HepG2 (cell line): ENCODE measurements at regions not wholly inside any gene's neighbourhood (a gene's known extent, or its start where the extent isn't known, plus 50 kb on each side); places are given as distances from the start of the nearest gene placed in this dataset.

Source experiments
- FOXK2 ChIP-seq: fragments of 450-650 bp; IDR thresholded peaks from 2 replicates; pipeline ENCODE4 v1.6.1; 2016
- JUND ChIP-seq: sonication (generic); formaldehyde crosslinking; IDR thresholded peaks from 2 replicates; pipeline ENCODE4 v1.8.0; 2022; ENCODE audit warnings: mild to moderate bottlenecking, missing genetic modification reagents
- NFYC ChIP-seq: IDR thresholded peaks from 2 replicates; pipeline ENCODE4 v1.6.1; 2016; ENCODE audit warnings: missing genetic modification reagents, missing compliant biosample characterization
- SOX13 ChIP-seq, 3 experiments: fragments of 450-650 bp in 1 of 3; sonication (generic) in 1 of 3; formaldehyde crosslinking in 1 of 3; IDR thresholded peaks in 2 of 3; conservative IDR thresholded peaks in 1 of 3; 2 replicates each; pipeline versions ENCODE4 v1.5.0 to v1.6.1; 2016 to 2020; ENCODE audit warnings: antibody characterized with exemption in 1 of 3, mild to moderate bottlenecking in 1 of 3, missing compliant biosample characterization in 1 of 3, missing genetic modification reagents in 1 of 3, moderate library complexity in 1 of 3
- TGIF2 ChIP-seq: IDR thresholded peaks from 2 replicates; pipeline ENCODE4 v1.6.1; 2016; ENCODE audit warnings: control low read depth, missing compliant biosample characterization
- ZNF124 ChIP-seq: sonication (generic); formaldehyde crosslinking; IDR thresholded peaks from 2 replicates; pipeline ENCODE4 v1.4.0; 2020; ENCODE audit warnings: missing genetic modification reagents
- ZNF138 ChIP-seq: sonication (generic); formaldehyde crosslinking; IDR thresholded peaks from 2 replicates; pipeline ENCODE4 v1.5.0; 2020; ENCODE audit warnings: mild to moderate bottlenecking, low read depth, missing genetic modification reagents
- ZNF17 ChIP-seq: sonication (generic); formaldehyde crosslinking; IDR thresholded peaks from 2 replicates; pipeline ENCODE4 v1.5.0; 2020; ENCODE audit warnings: mild to moderate bottlenecking, missing genetic modification reagents
- ZNF652 ChIP-seq: IDR thresholded peaks from 2 replicates; pipeline ENCODE4 v1.6.1; 2016; ENCODE audit warnings: low read depth, borderline replicate concordance
- TF ChIP-seq, protein P1 (sequence below): sonication (generic); formaldehyde crosslinking; IDR thresholded peaks from 2 replicates; pipeline ENCODE4 v1.4.0; 2020; ENCODE audit warnings: mild to moderate bottlenecking, missing genetic modification reagents
- TF ChIP-seq, protein P2 (sequence below): sonication (generic); formaldehyde crosslinking; IDR thresholded peaks from 2 replicates; pipeline ENCODE4 v1.4.0; 2020; ENCODE audit warnings: mild to moderate bottlenecking, missing genetic modification reagents
- TF ChIP-seq, protein P3 (sequence below): IDR thresholded peaks from 2 replicates; pipeline ENCODE4 v1.6.1; 2016

DNA sequence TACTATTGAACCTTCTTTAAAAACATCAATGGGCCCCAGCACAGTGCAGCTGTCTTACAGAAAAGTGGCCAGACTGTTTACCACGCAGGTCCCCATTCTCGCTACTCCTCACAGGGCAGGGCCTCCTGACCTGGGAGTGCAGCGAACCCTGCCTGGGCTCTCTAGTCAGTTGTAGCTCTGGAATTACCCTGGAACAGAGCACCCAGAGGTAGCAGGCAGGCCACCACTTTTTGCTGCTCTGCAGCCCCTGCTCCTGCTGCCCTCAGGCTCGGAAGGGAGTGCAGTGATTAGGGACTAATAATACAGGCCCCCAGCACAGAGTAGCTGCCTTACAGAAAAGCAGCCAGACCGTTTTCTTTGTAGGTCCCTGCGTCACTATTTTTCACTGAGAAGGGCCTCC, 1563.0 kb downstream of the SUCLG1 start (continued):
- TF ChIP-seq TGIF2 (CRISPR knock-in tag) (no peak), FOXK2 (no peak), ZNF124 (CRISPR knock-in tag) (no peak), ZNF652 (no peak), JUND (no peak), ZNF17 (CRISPR knock-in tag) (no peak), SOX13 (IDR thresholded peaks at IDR 0.05) (no peak), SOX13 (CRISPR knock-in tag; conservative IDR thresholded peaks at IDR 0.05 in 1 of 2, IDR thresholded peaks at IDR 0.05 in 1 of 2) (no peak), ZNF138 (CRISPR knock-in tag) (no peak), NFYC (no peak)
- TF ChIP-seq, protein P1, sequence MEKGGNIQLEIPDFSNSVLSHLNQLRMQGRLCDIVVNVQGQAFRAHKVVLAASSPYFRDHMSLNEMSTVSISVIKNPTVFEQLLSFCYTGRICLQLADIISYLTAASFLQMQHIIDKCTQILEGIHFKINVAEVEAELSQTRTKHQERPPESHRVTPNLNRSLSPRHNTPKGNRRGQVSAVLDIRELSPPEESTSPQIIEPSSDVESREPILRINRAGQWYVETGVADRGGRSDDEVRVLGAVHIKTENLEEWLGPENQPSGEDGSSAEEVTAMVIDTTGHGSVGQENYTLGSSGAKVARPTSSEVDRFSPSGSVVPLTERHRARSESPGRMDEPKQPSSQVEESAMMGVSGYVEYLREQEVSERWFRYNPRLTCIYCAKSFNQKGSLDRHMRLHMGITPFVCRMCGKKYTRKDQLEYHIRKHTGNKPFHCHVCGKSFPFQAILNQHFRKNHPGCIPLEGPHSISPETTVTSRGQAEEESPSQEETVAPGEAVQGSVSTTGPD (CRISPR knock-in tag), result no peak
- TF ChIP-seq, protein P2, sequence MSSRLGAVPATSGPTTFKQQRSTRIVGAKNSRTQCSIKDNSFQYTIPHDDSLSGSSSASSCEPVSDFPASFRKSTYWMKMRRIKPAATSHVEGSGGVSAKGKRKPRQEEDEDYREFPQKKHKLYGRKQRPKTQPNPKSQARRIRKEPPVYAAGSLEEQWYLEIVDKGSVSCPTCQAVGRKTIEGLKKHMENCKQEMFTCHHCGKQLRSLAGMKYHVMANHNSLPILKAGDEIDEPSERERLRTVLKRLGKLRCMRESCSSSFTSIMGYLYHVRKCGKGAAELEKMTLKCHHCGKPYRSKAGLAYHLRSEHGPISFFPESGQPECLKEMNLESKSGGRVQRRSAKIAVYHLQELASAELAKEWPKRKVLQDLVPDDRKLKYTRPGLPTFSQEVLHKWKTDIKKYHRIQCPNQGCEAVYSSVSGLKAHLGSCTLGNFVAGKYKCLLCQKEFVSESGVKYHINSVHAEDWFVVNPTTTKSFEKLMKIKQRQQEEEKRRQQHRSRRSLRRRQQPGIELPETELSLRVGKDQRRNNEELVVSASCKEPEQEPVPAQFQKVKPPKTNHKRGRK (CRISPR knock-in tag), result no peak
- TF ChIP-seq, protein P3, sequence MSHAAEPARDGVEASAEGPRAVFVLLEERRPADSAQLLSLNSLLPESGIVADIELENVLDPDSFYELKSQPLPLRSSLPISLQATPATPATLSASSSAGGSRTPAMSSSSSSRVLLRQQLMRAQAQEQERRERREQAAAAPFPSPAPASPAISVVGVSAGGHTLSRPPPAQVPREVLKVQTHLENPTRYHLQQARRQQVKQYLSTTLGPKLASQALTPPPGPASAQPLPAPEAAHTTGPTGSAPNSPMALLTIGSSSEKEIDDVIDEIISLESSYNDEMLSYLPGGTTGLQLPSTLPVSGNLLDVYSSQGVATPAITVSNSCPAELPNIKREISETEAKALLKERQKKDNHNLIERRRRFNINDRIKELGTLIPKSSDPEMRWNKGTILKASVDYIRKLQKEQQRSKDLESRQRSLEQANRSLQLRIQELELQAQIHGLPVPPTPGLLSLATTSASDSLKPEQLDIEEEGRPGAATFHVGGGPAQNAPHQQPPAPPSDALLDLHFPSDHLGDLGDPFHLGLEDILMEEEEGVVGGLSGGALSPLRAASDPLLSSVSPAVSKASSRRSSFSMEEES (CRISPR knock-in tag), result no peak
